ENCODE measurements at regions not wholly inside any gene's neighbourhood (a gene's known extent, or its start where the extent isn't known, plus 50 kb on each side); places are given as distances from the start of the nearest gene placed in this dataset.

- no peak for TF ChIP-seq NCOR1 (IDR thresholded peaks at IDR 0.05; ENCODE audit: borderline replicate concordance, low read length)
- no peak for TF ChIP-seq CTCF (CRISPR knock-in tag; IDR thresholded peaks at IDR 0.05)
- no peak for TF ChIP-seq EP300 (IDR thresholded peaks at IDR 0.05; ENCODE audit: low read depth in 2 of 2, low read length in 2 of 2)
- TF ChIP-seq EP300 (CRISPR knock-in tag; IDR thresholded peaks at IDR 0.05; ENCODE audit: borderline replicate concordance) = no peak
- no peak for TF ChIP-seq BCL3 (CRISPR knock-in tag; IDR thresholded peaks at IDR 0.05)
- no peak for TF ChIP-seq MLLT10 (CRISPR knock-in tag; IDR thresholded peaks at IDR 0.05)
- TF ChIP-seq RBM39 (IDR thresholded peaks at IDR 0.05; ENCODE audit: low read depth, low read length, poor library complexity, severe bottlenecking) = no peak
- no peak for TF ChIP-seq ZBTB43 (CRISPR knock-in tag; conservative IDR thresholded peaks at IDR 0.05)
- no peak for TF ChIP-seq ZNF841 (CRISPR knock-in tag; IDR thresholded peaks at IDR 0.05; ENCODE audit: borderline replicate concordance)
- TF ChIP-seq ZNF292 (CRISPR knock-in tag; IDR thresholded peaks at IDR 0.05; ENCODE audit: borderline replicate concordance, low read depth) = no peak
These were observed 355.5 kb downstream of the EDEM1 start for GRCh38 chr3:5543047-5543446.
